ENCODE measurements at regions not wholly inside any gene's neighbourhood (a gene's known extent, or its start where the extent isn't known, plus 50 kb on each side); places are given as distances from the start of the nearest gene placed in this dataset.

GRCh38 chr15:93894438-93895036, 336.8 kb upstream of the MCTP2 start:
- no peaks in the 10 kb centered on the region for H3K79me2 ChIP-seq (ENCODE audit: insufficient read depth, low read length)
- H3K4me2 ChIP-seq (ENCODE audit: low read depth, low read length, poor library complexity, severe bottlenecking) = no peak overlapping the region
- no peak overlapping the region for H3K4me3 ChIP-seq (ENCODE audit: low read length, poor library complexity, severe bottlenecking)
- no peak overlapping the region for H2AFZ ChIP-seq (ENCODE audit: low read length)
- no peaks in the 10 kb centered on the region for H3F3A ChIP-seq (ENCODE audit: low read depth)
- no peaks in the 10 kb centered on the region for H4K20me1 ChIP-seq (ENCODE audit: insufficient read depth, low read length, poor library complexity, severe bottlenecking)
- H3K9me3 ChIP-seq (ENCODE audit: insufficient read depth, low read depth, low read length) = no peaks in the 10 kb centered on the region
- H3K27me3 ChIP-seq (ENCODE audit: insufficient read depth, low read length, poor library complexity, severe bottlenecking) = no peaks in the 10 kb centered on the region
- no peaks in the 10 kb centered on the region for H3K36me3 ChIP-seq (ENCODE audit: insufficient read depth, low read length)
- H3K9me2 ChIP-seq (replicated peaks; ENCODE audit: low read depth, low read length) = no peaks in the 10 kb centered on the region
- TF ChIP-seq EZH2phosphoT487 (IDR thresholded peaks at IDR 0.05; ENCODE audit: borderline replicate concordance) (no peak), CTCF (conservative IDR thresholded peaks at IDR 0.05; ENCODE audit: low read length) (no peak)
- no peak overlapping the region for H3K9ac ChIP-seq (ENCODE audit: low read depth, low read length, poor library complexity, severe bottlenecking)
- no peaks in the 10 kb centered on the region for H3K4me1 ChIP-seq (ENCODE audit: insufficient read depth, low read length, poor library complexity, severe bottlenecking)

GRCh38 chr15:93887151-93887550, 344.2 kb upstream of the MCTP2 start:
- H3K36me3 ChIP-seq (ENCODE audit: insufficient read depth, low read length) = no peaks in the 10 kb centered on the region
- H3K4me2 ChIP-seq (ENCODE audit: low read depth, low read length, poor library complexity, severe bottlenecking) = no peak overlapping the region
- no peak overlapping the region for H2AFZ ChIP-seq (ENCODE audit: low read length)
- H3K9me2 ChIP-seq (replicated peaks; ENCODE audit: low read depth, low read length) = no peaks in the 10 kb centered on the region
- no peak overlapping the region for H3K4me3 ChIP-seq (ENCODE audit: low read length, poor library complexity, severe bottlenecking)
- H3K4me1 ChIP-seq (ENCODE audit: insufficient read depth, low read length, poor library complexity, severe bottlenecking) = no peaks in the 10 kb centered on the region
- no peaks in the 10 kb centered on the region for H3F3A ChIP-seq (ENCODE audit: low read depth)
- no peaks in the 10 kb centered on the region for H3K79me2 ChIP-seq (ENCODE audit: insufficient read depth, low read length)
- no peaks in the 10 kb centered on the region for H3K27me3 ChIP-seq (ENCODE audit: insufficient read depth, low read length, poor library complexity, severe bottlenecking)
- H3K9ac ChIP-seq (ENCODE audit: low read depth, low read length, poor library complexity, severe bottlenecking) = no peak overlapping the region
- TF ChIP-seq EZH2phosphoT487 (IDR thresholded peaks at IDR 0.05; ENCODE audit: borderline replicate concordance) (no peak), CTCF (conservative IDR thresholded peaks at IDR 0.05; ENCODE audit: low read length) (no peak)
- no peaks in the 10 kb centered on the region for H3K9me3 ChIP-seq (ENCODE audit: insufficient read depth, low read depth, low read length)
- no peaks in the 10 kb centered on the region for H4K20me1 ChIP-seq (ENCODE audit: insufficient read depth, low read length, poor library complexity, severe bottlenecking)

GRCh38 chr15:93882779-93883178, 348.6 kb upstream of the MCTP2 start:
- H3K4me1 ChIP-seq (ENCODE audit: insufficient read depth, low read length, poor library complexity, severe bottlenecking) = no peaks in the 10 kb centered on the region
- H3K36me3 ChIP-seq (ENCODE audit: insufficient read depth, low read length) = no peaks in the 10 kb centered on the region
- H3K27me3 ChIP-seq (ENCODE audit: insufficient read depth, low read length, poor library complexity, severe bottlenecking) = no peaks in the 10 kb centered on the region
- TF ChIP-seq EZH2phosphoT487 (IDR thresholded peaks at IDR 0.05; ENCODE audit: borderline replicate concordance) (no peak), CTCF (conservative IDR thresholded peaks at IDR 0.05; ENCODE audit: low read length) (no peak)
- H4K20me1 ChIP-seq (ENCODE audit: insufficient read depth, low read length, poor library complexity, severe bottlenecking) = no peaks in the 10 kb centered on the region
- H2AFZ ChIP-seq (ENCODE audit: low read length) = no peak overlapping the region
- no peaks in the 10 kb centered on the region for H3F3A ChIP-seq (ENCODE audit: low read depth)
- H3K79me2 ChIP-seq (ENCODE audit: insufficient read depth, low read length) = no peaks in the 10 kb centered on the region
- no peaks in the 10 kb centered on the region for H3K9me3 ChIP-seq (ENCODE audit: insufficient read depth, low read depth, low read length)
- H3K9me2 ChIP-seq (replicated peaks; ENCODE audit: low read depth, low read length) = no peaks in the 10 kb centered on the region
- H3K9ac ChIP-seq (ENCODE audit: low read depth, low read length, poor library complexity, severe bottlenecking) = no peak overlapping the region
- no peak overlapping the region for H3K4me3 ChIP-seq (ENCODE audit: low read length, poor library complexity, severe bottlenecking)
- no peak overlapping the region for H3K4me2 ChIP-seq (ENCODE audit: low read depth, low read length, poor library complexity, severe bottlenecking)

All from Loucy (cell line).